Transverse colon (tissue), 3 donors: ENCODE measurements at regions not wholly inside any gene's neighbourhood (a gene's known extent, or its start where the extent isn't known, plus 50 kb on each side); places are given as distances from the start of the nearest gene placed in this dataset.

Experiments used
- CTCF ChIP-seq, 5 experiments: fragments of 200-600 bp in 3 of 5; fragments of 450-650 bp in 2 of 5; sonication (generic) in 3 of 5; IDR thresholded peaks; 1 replicate in 2 of 5; 2 replicates in 3 of 5; pipeline ENCODE4 v1.5.1; 2016 to 2017; ENCODE audit warnings: antibody characterized with exemption in 5 of 5, inconsistent platforms in 3 of 5, mild to moderate bottlenecking in 2 of 5, moderate library complexity in 1 of 5
- POLR2A ChIP-seq: fragments of 450-650 bp; IDR thresholded peaks from one replicate; pipeline ENCODE4 v1.6.1; 2016; ENCODE audit warnings: antibody characterized with exemption, mild to moderate bottlenecking, moderate library complexity

- TF ChIP-seq CTCF (IDR thresholded peaks at IDR 0.05): no peak
- TF ChIP-seq POLR2A: no peak
Measured at GRCh38 chr4:13877626-13878025, 250.1 kb upstream of the BOD1L1 start.
